Thyroid gland (tissue), 4 donors: ENCODE measurements at regions not wholly inside any gene's neighbourhood (a gene's known extent, or its start where the extent isn't known, plus 50 kb on each side); places are given as distances from the start of the nearest gene placed in this dataset.

Source experiments
- POLR2A ChIP-seq, 2 donors: fragments of 450-650 bp; IDR thresholded peaks; one replicate each; pipeline ENCODE4 v1.6.1; 2017; ENCODE audit warnings: antibody characterized with exemption in 2 of 2, mild to moderate bottlenecking in 2 of 2, moderate library complexity in 1 of 2
- TF ChIP-seq, protein P1 (sequence below), 6 experiments: fragments of 200-600 bp in 3 of 6; fragments of 450-650 bp in 3 of 6; sonication (generic) in 3 of 6; IDR thresholded peaks; one replicate each; pipeline ENCODE4 v1.5.1; 2016 to 2019; ENCODE audit warnings: antibody characterized with exemption in 6 of 6, mild to moderate bottlenecking in 2 of 6, inconsistent platforms in 1 of 6, moderate library complexity in 1 of 6

- TF ChIP-seq, protein P1, sequence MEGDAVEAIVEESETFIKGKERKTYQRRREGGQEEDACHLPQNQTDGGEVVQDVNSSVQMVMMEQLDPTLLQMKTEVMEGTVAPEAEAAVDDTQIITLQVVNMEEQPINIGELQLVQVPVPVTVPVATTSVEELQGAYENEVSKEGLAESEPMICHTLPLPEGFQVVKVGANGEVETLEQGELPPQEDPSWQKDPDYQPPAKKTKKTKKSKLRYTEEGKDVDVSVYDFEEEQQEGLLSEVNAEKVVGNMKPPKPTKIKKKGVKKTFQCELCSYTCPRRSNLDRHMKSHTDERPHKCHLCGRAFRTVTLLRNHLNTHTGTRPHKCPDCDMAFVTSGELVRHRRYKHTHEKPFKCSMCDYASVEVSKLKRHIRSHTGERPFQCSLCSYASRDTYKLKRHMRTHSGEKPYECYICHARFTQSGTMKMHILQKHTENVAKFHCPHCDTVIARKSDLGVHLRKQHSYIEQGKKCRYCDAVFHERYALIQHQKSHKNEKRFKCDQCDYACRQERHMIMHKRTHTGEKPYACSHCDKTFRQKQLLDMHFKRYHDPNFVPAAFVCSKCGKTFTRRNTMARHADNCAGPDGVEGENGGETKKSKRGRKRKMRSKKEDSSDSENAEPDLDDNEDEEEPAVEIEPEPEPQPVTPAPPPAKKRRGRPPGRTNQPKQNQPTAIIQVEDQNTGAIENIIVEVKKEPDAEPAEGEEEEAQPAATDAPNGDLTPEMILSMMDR (IDR thresholded peaks at IDR 0.05): no peak
- TF ChIP-seq POLR2A (IDR thresholded peaks at IDR 0.05): no peak
These were observed 277.9 kb upstream of the ANKRD50 start for GRCh38 chr4:124990398-124990797.
